Activated naive CD4-positive, alpha-beta T cell treated with anti-CD3 and anti-CD28 coated beads for 36 hours (primary cell): ENCODE measurements at regions not wholly inside any gene's neighbourhood (a gene's known extent, or its start where the extent isn't known, plus 50 kb on each side); places are given as distances from the start of the nearest gene placed in this dataset.
"Not testable (repeated sequence)": the region's sequence is repeated elsewhere in the genome, so short reads cannot be mapped to it uniquely, and the experiment has no call there.

Experiments used
- CTCF ChIA-PET: fragments of 350-600 bp; sonication (Branson Sonifier 250); formaldehyde crosslinking; loops from one replicate; lab custom pipeline; 2021; ENCODE audit warnings: antibody characterized with exemption; lab: Charles Lee
- DNase-seq: peaks from one replicate; pipeline ENCODE4 v3.0.0-alpha.2; 2020
- H3K27ac Mint-ChIP-seq: one replicate; pipeline ENCODE4 v1.8.0; 2021; ENCODE audit warnings: mild to moderate bottlenecking, mixed read lengths
- H3K27me3 Mint-ChIP-seq: one replicate; pipeline ENCODE4 v1.8.0; 2021; ENCODE audit warnings: low read depth, mixed read lengths
- H3K36me3 Mint-ChIP-seq: one replicate; pipeline ENCODE4 v1.8.0; 2021; ENCODE audit warnings: low read depth, mixed read lengths
- H3K4me1 Mint-ChIP-seq: one replicate; pipeline ENCODE4 v1.8.0; 2021; ENCODE audit warnings: low read depth, mixed read lengths
- H3K4me3 Mint-ChIP-seq: one replicate; pipeline ENCODE4 v1.8.0; 2021; ENCODE audit warnings: mild to moderate bottlenecking, moderate library complexity, mixed read lengths
- H3K9me3 Mint-ChIP-seq: one replicate; pipeline ENCODE4 v1.8.0; 2021; ENCODE audit warnings: mixed read lengths
- intact Hi-C: fragments of 100-400 bp; cut with micrococcal nuclease; formaldehyde crosslinking; loops from one replicate; pipeline ENCODE4 v1.15.1; 2023

DNA sequence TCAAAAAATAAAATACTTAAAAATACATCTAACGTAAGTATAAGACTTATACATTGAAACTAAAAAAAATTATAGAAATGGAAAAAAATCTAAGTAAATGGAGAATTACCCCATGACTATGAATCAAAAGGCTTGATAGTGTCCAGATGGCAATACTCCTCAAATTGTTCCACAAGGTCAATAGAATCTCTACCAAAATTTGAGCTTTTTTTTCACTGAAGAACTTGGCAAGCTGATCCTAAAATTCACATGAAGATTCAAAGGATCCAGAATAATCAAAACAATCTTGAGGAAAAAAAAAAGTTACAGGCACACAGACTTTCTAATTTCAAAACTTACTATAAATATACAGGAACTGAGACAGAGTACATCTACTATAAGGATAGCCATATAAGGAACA lies 448.4 kb upstream of the CDH11 start:
- no peaks in the 10 kb centered on the region for H3K27me3 Mint-ChIP-seq
- no peak for DNase-seq
- intact Hi-C loops: no loop called here
- H3K36me3 Mint-ChIP-seq: no peaks in the 10 kb centered on the region
- no peak overlapping the region for H3K4me3 Mint-ChIP-seq
- CTCF ChIA-PET: no interaction called here
- H3K27ac Mint-ChIP-seq: no peak overlapping the region
- H3K4me1 Mint-ChIP-seq: no peaks in the 10 kb centered on the region
- H3K9me3 Mint-ChIP-seq: peaks cover 9% of the 10 kb centered on the region

DNA sequence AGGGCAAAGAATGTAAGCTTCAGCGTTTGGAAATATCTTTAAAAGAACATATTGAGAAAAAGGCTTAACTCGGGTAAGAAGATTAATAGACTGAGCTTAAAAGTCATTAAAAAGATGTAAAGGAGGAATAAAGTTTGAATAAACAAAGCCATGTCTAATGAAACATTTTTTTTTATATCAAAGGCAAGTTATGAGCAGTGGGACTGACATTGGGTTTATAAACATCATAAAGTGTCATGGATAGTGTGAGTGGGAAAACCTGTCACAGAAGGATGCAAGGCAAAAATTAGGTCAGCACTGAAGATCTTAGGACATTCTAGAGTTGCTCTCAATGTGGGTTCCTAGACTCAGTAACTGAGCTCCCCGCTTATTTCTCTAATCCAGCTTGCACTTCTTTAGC lies 438.0 kb upstream of the CDH11 start:
- Mint-ChIP-seq H3K27ac (no peak overlapping the region), H3K27me3 (no peaks in the 10 kb centered on the region), H3K36me3 (no peaks in the 10 kb centered on the region), H3K9me3 (peaks cover 14% of the 10 kb centered on the region), H3K4me1 (no peaks in the 10 kb centered on the region), H3K4me3 (no peak overlapping the region)
- CTCF ChIA-PET: interaction anchor here (0.7 kb wide), 2 partner anchors 20 to 295 kb away, joined by 3 read pairs; no protein-coding TSS in a partner anchor
- no peak for DNase-seq
- intact Hi-C loops: no loop called here

DNA sequence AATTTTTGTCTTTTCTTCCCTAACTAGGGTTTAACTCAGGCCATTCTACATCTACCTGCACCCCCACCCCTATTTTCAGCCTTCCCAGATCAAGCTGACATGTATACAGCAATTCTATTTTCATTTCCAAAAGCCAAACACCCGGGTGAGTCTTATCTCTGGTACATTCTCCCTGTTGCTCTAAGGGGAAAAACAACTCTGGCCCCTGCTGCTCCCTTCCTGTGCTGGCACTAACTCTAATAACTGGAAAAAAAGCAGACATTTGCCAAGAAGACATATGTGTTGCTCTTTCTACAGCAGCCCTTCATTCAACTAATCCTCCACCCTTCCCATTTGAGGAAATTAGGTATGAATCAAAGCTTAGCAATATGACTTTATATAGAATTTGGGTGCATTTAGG lies 427.8 kb upstream of the CDH11 start:
- DNase-seq, H3K27me3 Mint-ChIP-seq, H3K4me1 Mint-ChIP-seq, CTCF ChIA-PET, H3K36me3 Mint-ChIP-seq, H3K9me3 Mint-ChIP-seq, H3K27ac Mint-ChIP-seq, intact Hi-C loops, H3K4me3 Mint-ChIP-seq: not testable (repeated sequence)

DNA sequence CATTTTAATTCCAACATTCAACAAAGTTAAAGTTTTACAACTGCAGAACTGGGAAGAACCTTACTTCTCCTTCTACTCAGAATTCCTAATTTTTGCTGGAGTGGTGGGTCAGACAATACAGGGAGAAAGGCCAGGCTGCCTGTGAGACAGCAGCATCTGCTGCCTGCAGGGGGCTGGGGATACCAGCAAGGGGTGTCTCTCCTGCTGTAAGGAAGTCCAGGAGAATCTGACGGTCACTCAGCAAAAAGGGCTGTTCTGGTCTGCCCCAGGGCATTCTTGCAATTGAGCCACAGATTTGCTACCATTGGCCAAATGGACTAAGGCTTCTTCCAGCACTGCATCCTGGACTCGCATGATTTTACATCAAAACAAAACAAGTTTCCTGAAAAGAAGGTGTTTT lies 426.6 kb upstream of the CDH11 start:
- no peak for DNase-seq
- H3K27ac Mint-ChIP-seq: no peak overlapping the region
- H3K36me3 Mint-ChIP-seq: no peaks in the 10 kb centered on the region
- H3K4me1 Mint-ChIP-seq: no peaks in the 10 kb centered on the region
- no peak overlapping the region for H3K4me3 Mint-ChIP-seq
- H3K9me3 Mint-ChIP-seq: peaks cover 4% of the 10 kb centered on the region
- no peaks in the 10 kb centered on the region for H3K27me3 Mint-ChIP-seq
- intact Hi-C loops: no loop called here
- CTCF ChIA-PET: no interaction called here

DNA sequence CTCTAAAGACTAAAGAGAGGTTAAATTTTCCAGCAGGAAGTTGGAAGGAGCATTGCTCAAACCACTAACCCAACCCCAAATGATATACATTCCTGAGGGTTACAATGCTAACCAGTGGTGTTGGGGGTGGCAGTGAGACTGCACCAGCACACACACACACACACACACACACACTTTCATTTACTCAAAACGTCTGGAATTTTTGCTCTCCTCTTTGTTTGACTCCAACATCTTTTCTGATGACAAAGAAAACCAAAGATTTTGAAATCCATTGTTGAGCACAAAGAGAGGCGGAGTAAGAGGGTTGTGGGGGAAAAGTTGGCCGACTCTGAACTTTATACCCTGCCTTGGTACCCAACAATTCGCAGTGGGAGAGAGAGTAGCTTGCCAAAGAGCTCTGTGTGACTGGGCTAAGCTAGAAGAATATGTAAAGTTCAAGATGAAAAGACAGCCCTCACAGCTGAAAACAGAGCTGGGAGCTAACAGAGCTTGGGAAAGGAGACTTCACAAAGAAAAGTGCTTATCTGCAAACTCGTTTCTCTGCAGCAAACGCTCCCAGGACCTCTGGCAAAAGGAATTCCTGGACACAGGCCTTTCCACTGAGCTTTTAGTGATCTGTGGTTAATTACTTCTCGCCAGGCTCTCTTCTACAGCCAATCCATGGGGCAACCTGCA lies 426.0 kb upstream of the CDH11 start:
- Mint-ChIP-seq H3K27ac (no peak overlapping the region), H3K4me3 (no peak overlapping the region), H3K4me1 (no peaks in the 10 kb centered on the region), H3K36me3 (no peaks in the 10 kb centered on the region), H3K9me3 (peaks cover 3% of the 10 kb centered on the region), H3K27me3 (no peaks in the 10 kb centered on the region)
- no peak for DNase-seq
- CTCF ChIA-PET: no interaction called here
- intact Hi-C loops: no loop called here

DNA sequence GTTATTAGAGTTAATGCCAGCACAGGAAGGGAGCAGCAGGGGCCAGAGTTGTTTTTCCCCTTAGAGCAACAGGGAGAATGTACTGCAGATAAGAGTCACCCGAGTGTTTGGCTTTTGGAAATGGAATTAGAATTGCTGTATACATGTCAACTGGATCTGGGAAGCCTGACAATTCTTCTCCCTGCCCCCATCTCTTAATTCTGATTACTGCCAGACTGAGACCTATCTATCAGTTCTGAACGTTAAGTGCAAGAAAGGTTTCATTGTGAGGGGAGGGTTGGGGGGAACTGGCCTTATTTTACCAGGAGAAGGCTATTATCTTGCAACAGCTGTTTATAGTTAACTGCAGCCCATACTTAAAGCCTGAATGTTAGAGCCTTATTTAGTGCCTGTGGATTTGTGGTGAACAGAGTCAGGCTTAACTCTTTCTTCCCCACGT lies 424.5 kb upstream of the CDH11 start:
- intact Hi-C loops: no loop called here
- Mint-ChIP-seq H3K4me3 (no peak overlapping the region), H3K9me3 (no peaks in the 10 kb centered on the region), H3K27me3 (no peaks in the 10 kb centered on the region), H3K36me3 (no peaks in the 10 kb centered on the region), H3K4me1 (no peaks in the 10 kb centered on the region), H3K27ac (no peak overlapping the region)
- CTCF ChIA-PET: no interaction called here
- no peak for DNase-seq

DNA sequence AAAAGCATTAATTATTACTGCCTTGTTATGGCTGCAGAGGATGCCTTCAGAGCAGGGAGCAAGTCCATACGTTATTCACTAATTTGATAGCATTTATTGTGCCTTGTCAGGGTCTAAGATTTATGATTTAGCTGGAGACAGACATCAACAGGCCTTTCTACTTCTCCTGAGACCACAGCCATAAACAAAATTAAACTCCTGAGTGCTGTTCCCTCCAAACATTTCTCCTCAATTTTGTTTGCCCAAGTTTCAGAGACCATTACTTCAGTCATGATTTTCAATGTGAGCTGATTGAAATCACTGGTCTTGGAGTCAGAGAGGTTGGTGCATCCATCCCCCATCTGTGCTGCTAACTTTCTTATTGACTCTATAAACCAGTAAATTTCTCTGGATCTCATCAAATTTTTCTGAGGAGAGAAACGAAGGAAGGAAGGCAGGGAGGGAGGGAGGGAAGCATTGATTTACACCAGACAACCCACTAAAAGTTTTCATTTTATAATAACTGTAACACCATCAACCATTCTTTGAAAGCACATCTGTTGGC lies 423.6 kb upstream of the CDH11 start:
- Mint-ChIP-seq H3K9me3 (no peaks in the 10 kb centered on the region), H3K4me1 (no peaks in the 10 kb centered on the region), H3K4me3 (no peak overlapping the region), H3K27ac (no peak overlapping the region), H3K36me3 (no peaks in the 10 kb centered on the region), H3K27me3 (no peaks in the 10 kb centered on the region)
- CTCF ChIA-PET: no interaction called here
- intact Hi-C loops: no loop called here
- DNase-seq: no peak

DNA sequence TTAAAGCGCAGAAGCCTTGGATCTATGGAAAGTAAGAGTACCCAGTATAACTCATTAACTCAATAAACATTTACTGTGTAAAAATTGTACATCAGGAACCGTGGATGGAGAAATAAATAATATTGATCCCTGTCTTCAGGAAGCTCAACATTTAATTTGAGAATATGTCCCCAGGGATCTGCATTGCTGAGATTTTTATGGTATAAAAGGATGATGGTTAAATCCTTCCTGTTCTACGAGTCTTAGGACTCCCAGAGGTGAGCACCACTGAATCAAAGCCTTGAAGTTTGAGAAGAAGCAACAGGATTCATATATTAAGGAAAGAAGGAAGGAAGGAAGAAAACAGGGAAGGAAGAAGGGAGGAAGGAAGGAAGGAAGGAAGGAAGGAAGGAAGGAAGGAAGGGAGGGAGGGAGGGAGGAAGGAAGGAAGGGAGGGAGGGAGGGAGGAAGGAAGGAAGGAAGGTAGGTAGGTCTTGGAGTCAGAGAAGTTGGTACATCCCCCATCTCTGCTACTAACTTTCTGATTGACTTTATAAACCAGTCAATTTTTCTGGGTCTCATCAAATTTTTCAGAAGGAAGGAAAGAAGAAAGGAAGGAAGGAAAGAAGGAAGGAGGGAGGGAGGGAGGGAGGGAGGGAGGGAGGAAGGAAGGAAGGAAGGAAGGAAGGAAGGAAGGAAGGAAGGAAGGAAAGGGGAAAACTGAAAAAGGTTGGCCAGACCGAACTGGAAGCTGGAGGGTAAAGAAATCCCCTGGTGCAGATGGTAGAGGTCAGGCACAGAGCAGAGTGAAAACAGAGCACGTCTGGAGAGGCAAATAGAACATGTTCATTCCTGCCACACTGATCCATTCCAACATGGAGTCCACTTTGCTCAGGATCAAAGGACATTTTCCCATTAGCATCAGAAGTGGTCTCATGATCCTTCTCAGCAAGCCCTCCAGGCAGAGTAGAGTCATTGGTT lies 422.2 kb upstream of the CDH11 start:
- H3K36me3 Mint-ChIP-seq: no peaks in the 10 kb centered on the region
- intact Hi-C loops: no loop called here
- CTCF ChIA-PET: no interaction called here
- DNase-seq: no peak
- no peaks in the 10 kb centered on the region for H3K4me1 Mint-ChIP-seq
- no peak overlapping the region for H3K27ac Mint-ChIP-seq
- H3K9me3 Mint-ChIP-seq: no peaks in the 10 kb centered on the region
- H3K27me3 Mint-ChIP-seq: no peaks in the 10 kb centered on the region
- H3K4me3 Mint-ChIP-seq: no peak overlapping the region

DNA sequence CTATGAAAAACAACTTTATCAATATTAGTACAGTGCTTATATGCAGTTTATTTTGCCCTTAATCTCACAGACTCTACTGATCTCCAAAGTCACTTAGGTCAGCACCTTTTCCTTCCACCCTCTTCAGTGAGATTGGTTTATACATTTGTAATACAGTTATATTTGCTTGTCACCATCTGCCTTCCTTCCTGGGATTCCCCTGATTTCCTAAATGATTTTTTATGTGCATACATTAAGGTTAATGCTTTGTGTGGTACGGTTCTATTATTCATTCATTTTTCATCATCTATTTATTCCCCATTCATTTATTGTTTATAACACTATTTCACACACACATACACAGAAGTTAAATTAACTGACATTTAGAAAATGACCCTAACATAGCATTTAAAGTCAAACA lies 419.8 kb upstream of the CDH11 start:
- Mint-ChIP-seq H3K27ac (no peak overlapping the region), H3K4me1 (no peaks in the 10 kb centered on the region), H3K4me3 (no peak overlapping the region), H3K27me3 (no peaks in the 10 kb centered on the region), H3K36me3 (peaks cover 2% of the 10 kb centered on the region), H3K9me3 (peaks cover 2% of the 10 kb centered on the region)
- intact Hi-C loops: no loop called here
- no peak for DNase-seq
- CTCF ChIA-PET: no interaction called here

DNA sequence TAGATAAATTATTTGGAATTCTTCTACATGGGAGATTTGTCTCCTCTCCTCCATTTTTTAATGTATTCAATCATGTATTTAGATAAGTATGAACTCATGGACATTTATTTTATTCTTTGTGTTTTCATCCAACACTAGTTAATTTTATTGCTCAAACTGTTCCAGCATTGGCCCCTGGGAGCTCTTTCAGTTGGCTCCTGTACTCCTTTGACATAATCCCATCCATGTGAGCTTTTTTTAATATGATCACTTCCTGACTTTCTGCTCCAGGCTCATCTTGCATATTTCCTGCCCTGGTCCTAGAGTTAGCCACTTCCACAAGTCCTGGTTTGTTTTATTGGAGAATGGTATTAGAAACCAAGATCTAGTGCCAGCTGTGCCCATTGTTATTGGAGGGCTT lies 419.0 kb upstream of the CDH11 start:
- peaks cover 2% of the 10 kb centered on the region for H3K9me3 Mint-ChIP-seq
- DNase-seq: no peak
- H3K36me3 Mint-ChIP-seq: peaks cover 2% of the 10 kb centered on the region
- H3K4me1 Mint-ChIP-seq: no peaks in the 10 kb centered on the region
- H3K27ac Mint-ChIP-seq: no peak overlapping the region
- intact Hi-C loops: no loop called here
- CTCF ChIA-PET: no interaction called here
- H3K27me3 Mint-ChIP-seq: no peaks in the 10 kb centered on the region
- H3K4me3 Mint-ChIP-seq: no peak overlapping the region

DNA sequence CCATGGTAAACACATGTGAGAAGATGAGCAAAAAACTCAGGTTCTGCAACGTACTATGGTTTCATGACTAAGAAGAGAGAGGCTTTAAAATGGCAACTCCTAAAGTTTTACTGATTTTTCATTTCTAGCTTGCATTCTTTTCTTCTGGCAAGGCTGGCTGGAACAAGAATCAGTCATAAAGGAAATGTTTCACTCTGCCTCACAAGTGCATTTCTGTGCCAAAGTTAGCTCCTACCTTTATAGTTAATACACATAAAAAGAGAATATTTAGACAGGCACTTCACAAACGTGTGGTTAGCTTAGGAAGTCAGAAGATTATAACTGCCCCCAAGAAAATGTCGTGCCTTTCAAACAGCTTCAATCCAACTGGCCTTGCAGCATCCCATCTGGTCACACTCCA lies 417.1 kb upstream of the CDH11 start:
- Mint-ChIP-seq H3K27me3 (no peaks in the 10 kb centered on the region), H3K4me3 (no peak overlapping the region), H3K27ac (no peak overlapping the region), H3K9me3 (peaks cover 2% of the 10 kb centered on the region), H3K36me3 (peaks cover 2% of the 10 kb centered on the region), H3K4me1 (no peaks in the 10 kb centered on the region)
- no peak for DNase-seq
- CTCF ChIA-PET: no interaction called here
- intact Hi-C loops: no loop called here

DNA sequence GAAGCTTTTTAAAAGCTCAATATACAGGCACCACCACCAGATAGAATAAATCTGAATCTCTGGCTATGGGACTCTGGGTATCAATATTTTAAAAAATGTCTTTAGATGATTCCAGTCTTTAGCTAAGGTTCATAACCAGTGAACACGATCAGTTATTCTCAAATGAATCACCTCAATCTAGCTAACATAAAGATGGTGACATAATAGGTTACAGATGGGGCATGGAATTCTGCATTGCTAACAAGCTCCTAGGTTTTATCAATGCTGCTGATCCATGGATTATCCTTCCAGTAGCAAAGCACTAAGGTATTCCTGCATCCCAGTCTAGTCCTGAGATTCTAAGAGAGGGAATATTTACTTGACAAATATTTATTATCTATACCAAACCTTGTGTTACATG lies 415.5 kb upstream of the CDH11 start:
- H3K4me1 Mint-ChIP-seq: no peaks in the 10 kb centered on the region
- H3K27ac Mint-ChIP-seq: no peak overlapping the region
- H3K4me3 Mint-ChIP-seq: no peak overlapping the region
- DNase-seq: no peak
- intact Hi-C loops: no loop called here
- H3K27me3 Mint-ChIP-seq: no peaks in the 10 kb centered on the region
- CTCF ChIA-PET: no interaction called here
- peaks cover 4% of the 10 kb centered on the region for H3K9me3 Mint-ChIP-seq
- H3K36me3 Mint-ChIP-seq: peaks cover 2% of the 10 kb centered on the region

DNA sequence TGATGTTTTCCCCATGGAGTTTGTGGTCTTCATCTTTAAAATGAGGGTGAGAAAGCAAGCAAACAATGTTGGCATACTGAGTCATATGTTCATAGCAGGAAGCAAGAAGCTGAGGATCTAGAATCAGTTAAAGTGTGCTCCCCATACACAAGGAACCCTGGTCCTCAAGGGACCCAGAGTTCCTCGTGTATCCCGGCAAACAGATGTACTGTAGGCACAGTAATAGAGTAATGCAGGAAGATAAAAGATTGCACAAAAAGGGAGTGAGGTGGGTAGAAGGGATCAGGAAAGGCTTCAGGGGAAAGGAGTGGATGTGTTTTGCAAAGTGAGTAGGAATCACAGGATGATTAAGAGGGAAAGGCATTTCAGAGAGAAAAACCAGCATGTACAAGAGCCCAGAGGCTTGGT lies 412.3 kb upstream of the CDH11 start:
- peaks cover 2% of the 10 kb centered on the region for H3K36me3 Mint-ChIP-seq
- H3K4me3 Mint-ChIP-seq: no peak overlapping the region
- H3K27ac Mint-ChIP-seq: no peak overlapping the region
- no peaks in the 10 kb centered on the region for H3K27me3 Mint-ChIP-seq
- CTCF ChIA-PET: no interaction called here
- H3K4me1 Mint-ChIP-seq: no peaks in the 10 kb centered on the region
- H3K9me3 Mint-ChIP-seq: peaks cover 4% of the 10 kb centered on the region
- no peak for DNase-seq
- intact Hi-C loops: no loop called here
